Left ventricle myocardium inferior (tissue), 1 donor: ENCODE measurements at regions not wholly inside any gene's neighbourhood (a gene's known extent, or its start where the extent isn't known, plus 50 kb on each side); places are given as distances from the start of the nearest gene placed in this dataset.

ENCODE experiments used
- DNase-seq: peaks from one replicate; pipeline ENCODE4 v3.0.0-alpha.2; 2020
- H3K27ac ChIP-seq: fragments of 200-600 bp; replicated peaks from 2 replicates; pipeline ENCODE4 v1.8.0; 2021
- H3K27me3 ChIP-seq: fragments of 200-600 bp; 2 replicates; pipeline ENCODE4 v1.8.0; 2021; ENCODE audit warnings: low read depth
- H3K36me3 ChIP-seq: fragments of 200-600 bp; 2 replicates; pipeline ENCODE4 v1.8.0; 2021
- H3K4me1 ChIP-seq: fragments of 200-600 bp; 2 replicates; pipeline ENCODE4 v1.8.0; 2021
- H3K4me3 ChIP-seq: fragments of 200-600 bp; 2 replicates; pipeline ENCODE4 v1.8.0; 2021; ENCODE audit warnings: mild to moderate bottlenecking, moderate library complexity
- H3K9me3 ChIP-seq: fragments of 200-600 bp; replicated peaks from 2 replicates; pipeline ENCODE4 v1.8.0; 2021
- intact Hi-C: fragments of 100-400 bp; cut with micrococcal nuclease; formaldehyde crosslinking; loops from one replicate; pipeline ENCODE4 v1.11.0; 2022
- TF ChIP-seq, protein P1 (sequence below): fragments of 200-600 bp; IDR thresholded peaks from 2 replicates; pipeline ENCODE4 v1.8.0; 2021; ENCODE audit warnings: antibody characterized with exemption, mild to moderate bottlenecking, borderline replicate concordance
- donor health status: DM: no; HTN: yes; CAD: no; lungs with severe emphysema.

GRCh38 chr4:18405054-18405453 lies 383.5 kb upstream of the LCORL start:
- Histone ChIP-seq H3K27ac (no peak overlapping the region), H3K27me3 (no peaks in the 10 kb centered on the region), H3K36me3 (no peaks in the 10 kb centered on the region), H3K9me3 (no peaks in the 10 kb centered on the region), H3K4me3 (no peak overlapping the region), H3K4me1 (no peaks in the 10 kb centered on the region)
- TF ChIP-seq, protein P1, sequence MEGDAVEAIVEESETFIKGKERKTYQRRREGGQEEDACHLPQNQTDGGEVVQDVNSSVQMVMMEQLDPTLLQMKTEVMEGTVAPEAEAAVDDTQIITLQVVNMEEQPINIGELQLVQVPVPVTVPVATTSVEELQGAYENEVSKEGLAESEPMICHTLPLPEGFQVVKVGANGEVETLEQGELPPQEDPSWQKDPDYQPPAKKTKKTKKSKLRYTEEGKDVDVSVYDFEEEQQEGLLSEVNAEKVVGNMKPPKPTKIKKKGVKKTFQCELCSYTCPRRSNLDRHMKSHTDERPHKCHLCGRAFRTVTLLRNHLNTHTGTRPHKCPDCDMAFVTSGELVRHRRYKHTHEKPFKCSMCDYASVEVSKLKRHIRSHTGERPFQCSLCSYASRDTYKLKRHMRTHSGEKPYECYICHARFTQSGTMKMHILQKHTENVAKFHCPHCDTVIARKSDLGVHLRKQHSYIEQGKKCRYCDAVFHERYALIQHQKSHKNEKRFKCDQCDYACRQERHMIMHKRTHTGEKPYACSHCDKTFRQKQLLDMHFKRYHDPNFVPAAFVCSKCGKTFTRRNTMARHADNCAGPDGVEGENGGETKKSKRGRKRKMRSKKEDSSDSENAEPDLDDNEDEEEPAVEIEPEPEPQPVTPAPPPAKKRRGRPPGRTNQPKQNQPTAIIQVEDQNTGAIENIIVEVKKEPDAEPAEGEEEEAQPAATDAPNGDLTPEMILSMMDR = no peak
- no peak for DNase-seq
- intact Hi-C loops = no loop called here

DNA sequence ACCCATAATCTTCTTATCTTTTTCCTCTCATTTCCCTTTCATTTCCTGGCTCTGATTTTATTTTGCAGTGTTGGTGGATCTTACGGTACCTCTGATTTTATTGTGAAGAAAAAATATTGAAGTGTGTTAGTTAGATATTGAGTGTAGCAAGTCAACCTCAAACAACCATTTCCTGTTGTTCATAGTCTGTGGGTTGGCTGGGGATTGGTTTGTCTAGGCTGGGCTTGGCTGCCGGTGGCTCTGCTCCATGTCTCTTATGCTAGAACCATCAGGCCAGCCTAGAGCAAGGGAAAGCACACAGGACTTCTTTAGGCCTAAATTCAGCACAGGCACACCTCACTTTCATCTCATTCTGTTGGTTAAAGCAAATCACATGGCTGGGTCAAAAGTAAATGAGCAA lies 383.1 kb upstream of the LCORL start:
- Histone ChIP-seq H3K4me1 (no peaks in the 10 kb centered on the region), H3K36me3 (no peaks in the 10 kb centered on the region), H3K27me3 (no peaks in the 10 kb centered on the region), H3K9me3 (no peaks in the 10 kb centered on the region), H3K27ac (no peak overlapping the region), H3K4me3 (no peak overlapping the region)
- DNase-seq = no peak
- intact Hi-C loops = no loop called here
- TF ChIP-seq, protein P1 = no peak

DNA sequence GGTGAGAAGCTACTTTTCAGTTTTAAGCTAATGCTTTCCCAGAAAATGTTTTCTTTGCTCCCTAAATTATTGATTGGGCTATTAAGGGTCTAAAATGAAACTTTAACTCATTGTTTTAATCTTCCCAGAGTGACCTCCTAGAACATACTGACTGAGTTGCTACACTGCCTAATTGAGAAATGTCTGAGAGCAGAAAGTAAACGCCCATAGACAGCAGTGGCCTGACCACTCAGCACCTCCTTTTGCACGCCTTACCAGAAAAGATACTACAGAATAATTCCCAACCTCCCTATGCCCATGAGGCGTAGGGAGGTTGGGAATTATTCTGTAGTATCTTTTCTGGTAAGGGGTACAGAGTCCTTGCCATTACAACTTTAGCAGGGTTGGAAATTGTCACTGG lies 381.8 kb upstream of the LCORL start:
- no peaks in the 10 kb centered on the region for H3K9me3 ChIP-seq
- TF ChIP-seq, protein P1 = no peak
- no peak for DNase-seq
- no peak overlapping the region for H3K4me3 ChIP-seq
- no peaks in the 10 kb centered on the region for H3K4me1 ChIP-seq
- no peak overlapping the region for H3K27ac ChIP-seq
- no peaks in the 10 kb centered on the region for H3K36me3 ChIP-seq
- H3K27me3 ChIP-seq = no peaks in the 10 kb centered on the region
- intact Hi-C loops = no loop called here

GRCh38 chr4:18401868-18402267 lies 380.3 kb upstream of the LCORL start:
- Histone ChIP-seq H3K4me3 (no peak overlapping the region), H3K9me3 (no peaks in the 10 kb centered on the region), H3K27me3 (no peaks in the 10 kb centered on the region), H3K27ac (no peak overlapping the region), H3K4me1 (no peaks in the 10 kb centered on the region), H3K36me3 (no peaks in the 10 kb centered on the region)
- DNase-seq = no peak
- TF ChIP-seq, protein P1 = no peak
- intact Hi-C loops = no loop called here

DNA sequence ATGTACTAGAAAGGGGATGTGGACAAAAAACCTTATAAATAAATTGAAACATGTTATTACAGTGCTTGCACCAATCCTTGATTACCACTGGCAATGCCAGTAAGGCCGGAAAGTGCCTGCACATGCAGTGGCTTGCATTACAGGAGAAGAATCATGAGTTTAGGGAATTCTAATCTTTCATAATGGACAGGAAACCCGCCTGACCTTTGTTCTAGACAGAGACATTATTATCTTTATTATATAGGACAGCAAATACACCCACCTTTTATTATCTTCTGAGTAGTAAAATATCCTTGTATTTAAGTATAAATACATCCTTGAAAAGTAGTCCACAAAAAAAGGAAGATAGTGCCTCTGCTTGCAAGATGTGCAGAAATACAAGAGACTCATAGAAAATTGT lies 379.9 kb upstream of the LCORL start:
- H3K4me3 ChIP-seq = no peak overlapping the region
- TF ChIP-seq, protein P1 = no peak
- no peak overlapping the region for H3K27ac ChIP-seq
- intact Hi-C loops = no loop called here
- DNase-seq = no peak
- H3K36me3 ChIP-seq = no peaks in the 10 kb centered on the region
- no peaks in the 10 kb centered on the region for H3K4me1 ChIP-seq
- no peaks in the 10 kb centered on the region for H3K27me3 ChIP-seq
- H3K9me3 ChIP-seq = no peaks in the 10 kb centered on the region

GRCh38 chr4:18398661-18399060 lies 377.1 kb upstream of the LCORL start:
- no peak for DNase-seq
- H3K36me3 ChIP-seq = no peaks in the 10 kb centered on the region
- H3K4me3 ChIP-seq = no peak overlapping the region
- TF ChIP-seq, protein P1 = no peak
- no peaks in the 10 kb centered on the region for H3K4me1 ChIP-seq
- H3K27ac ChIP-seq = no peak overlapping the region
- intact Hi-C loops = no loop called here
- no peaks in the 10 kb centered on the region for H3K9me3 ChIP-seq
- H3K27me3 ChIP-seq = no peaks in the 10 kb centered on the region
